ENCODE measurements at regions not wholly inside any gene's neighbourhood (a gene's known extent, or its start where the extent isn't known, plus 50 kb on each side); places are given as distances from the start of the nearest gene placed in this dataset.

DNA sequence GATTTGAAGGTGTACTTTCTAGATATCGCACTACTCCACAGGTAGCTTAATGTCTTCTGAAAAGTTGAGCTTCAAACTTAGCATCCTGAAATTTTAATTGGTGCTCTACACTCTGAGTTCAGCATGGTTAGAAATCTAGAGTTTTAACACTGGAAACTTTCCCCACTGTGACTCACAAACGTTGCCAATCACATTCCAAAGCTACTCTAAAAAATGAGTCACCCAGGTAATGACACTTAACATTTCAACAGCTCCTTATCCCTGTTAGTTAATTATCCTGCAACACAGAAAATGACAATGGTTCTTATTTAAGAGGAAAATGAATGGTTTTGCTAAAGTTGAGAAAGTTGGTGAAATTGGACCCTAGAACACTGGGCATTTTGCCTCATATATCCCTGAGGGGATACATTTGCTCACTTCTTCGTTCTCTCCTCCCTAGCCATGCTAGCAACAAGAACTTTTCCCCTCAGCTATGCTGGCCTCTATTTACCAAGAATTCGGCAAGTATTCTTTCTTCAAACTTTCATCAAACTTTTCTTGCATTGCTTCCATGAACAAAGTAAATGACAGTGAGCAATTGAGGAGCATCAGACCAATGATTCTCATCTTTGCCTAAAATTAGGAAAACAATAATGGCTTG lies 1024.1 kb upstream of the KLHL29 start:
- Mint-ChIP-seq H3K4me1 (no peaks in the 10 kb centered on the region), H3K27ac (no peak overlapping the region), H3K27me3 (no peaks in the 10 kb centered on the region), H3K9me3 (peaks cover 0 to 7% (median 0%) of the 10 kb centered on the region in 9 donors), H3K36me3 (no peaks in the 10 kb centered on the region), H3K4me3 (no peak overlapping the region)
- ATAC-seq: no peak
- DNase-seq: no peak
- POLR2A ChIA-PET: no interaction called here

DNA sequence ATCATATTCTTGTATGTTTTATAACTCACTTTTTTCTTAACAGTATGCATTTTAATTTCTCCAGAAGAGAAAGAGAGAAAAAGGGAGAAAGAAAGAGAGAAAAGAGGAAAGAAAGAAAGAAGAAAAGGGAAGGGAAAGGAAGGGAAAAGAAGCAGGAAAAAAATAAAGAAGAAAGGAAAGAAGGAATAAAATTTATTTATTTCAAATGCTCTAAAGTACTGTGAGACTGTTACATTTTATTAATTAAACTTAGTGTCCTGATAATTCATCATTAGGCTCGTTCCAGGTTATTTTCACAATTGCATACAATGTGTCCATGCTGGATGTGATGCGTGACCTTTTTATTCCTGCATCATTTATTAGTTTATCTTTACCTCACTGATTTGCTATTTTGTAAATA lies 1023.4 kb upstream of the KLHL29 start:
- H3K4me3 Mint-ChIP-seq: no peak overlapping the region
- H3K36me3 Mint-ChIP-seq: no peaks in the 10 kb centered on the region
- H3K9me3 Mint-ChIP-seq: peaks cover 0 to 7% (median 0%) of the 10 kb centered on the region in 9 donors
- DNase-seq (no peak), ATAC-seq (no peak)
- H3K27ac Mint-ChIP-seq: no peak overlapping the region
- no peaks in the 10 kb centered on the region for H3K27me3 Mint-ChIP-seq
- no peaks in the 10 kb centered on the region for H3K4me1 Mint-ChIP-seq
- POLR2A ChIA-PET: no interaction called here

DNA sequence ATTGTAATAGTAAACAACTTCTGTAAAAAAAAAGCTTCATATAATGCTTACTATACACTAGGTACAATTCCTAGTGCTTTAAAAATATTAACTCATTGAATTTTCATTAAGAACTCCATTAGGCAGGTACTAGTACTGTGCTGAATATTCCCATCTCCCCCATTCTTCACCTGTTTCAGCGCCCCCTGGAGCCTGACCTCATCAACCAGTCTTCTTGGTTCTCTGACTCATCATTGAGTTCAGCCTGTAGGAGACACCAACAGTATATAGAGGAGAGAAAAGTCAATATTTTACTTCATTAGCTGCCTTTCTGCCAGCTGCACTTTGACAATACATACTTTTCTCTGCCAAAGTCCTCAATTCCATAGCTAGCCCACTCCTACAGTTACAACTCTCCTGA lies 1009.9 kb upstream of the KLHL29 start:
- Mint-ChIP-seq H3K27me3 (no peaks in the 10 kb centered on the region), H3K4me1 (no peaks in the 10 kb centered on the region), H3K27ac (no peak overlapping the region), H3K36me3 (no peaks in the 10 kb centered on the region), H3K9me3 (peaks cover 0 to 18% (median 5%) of the 10 kb centered on the region in 9 donors), H3K4me3 (no peak overlapping the region)
- ATAC-seq: no peak
- POLR2A ChIA-PET: no interaction called here
- DNase-seq: no peak

DNA sequence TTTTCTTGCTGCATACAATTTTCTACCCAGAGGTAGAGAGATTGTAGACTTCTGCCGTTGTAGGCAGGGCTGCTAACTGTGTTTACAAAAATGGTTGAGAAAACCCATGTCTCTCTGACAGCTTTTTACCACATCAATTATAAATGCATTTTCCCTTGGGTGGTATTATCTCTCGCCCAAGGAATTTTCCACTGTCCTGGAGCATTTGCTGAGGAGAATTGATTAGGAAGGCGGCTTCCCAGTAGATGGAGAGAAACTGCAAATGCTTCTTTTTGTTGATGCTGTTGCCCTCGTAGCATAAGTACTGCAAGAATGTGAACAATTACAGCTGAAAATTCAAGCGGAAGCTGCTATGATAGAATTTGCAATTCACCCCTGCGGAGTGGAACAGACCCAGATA lies 1007.7 kb upstream of the KLHL29 start:
- Mint-ChIP-seq H3K27me3 (no peaks in the 10 kb centered on the region), H3K9me3 (peaks cover 0 to 20% (median 5%) of the 10 kb centered on the region in 9 donors), H3K4me3 (no peak overlapping the region), H3K4me1 (no peaks in the 10 kb centered on the region), H3K27ac (no peak overlapping the region), H3K36me3 (no peaks in the 10 kb centered on the region)
- ATAC-seq (no peak), DNase-seq (no peak)
- POLR2A ChIA-PET: no interaction called here

DNA sequence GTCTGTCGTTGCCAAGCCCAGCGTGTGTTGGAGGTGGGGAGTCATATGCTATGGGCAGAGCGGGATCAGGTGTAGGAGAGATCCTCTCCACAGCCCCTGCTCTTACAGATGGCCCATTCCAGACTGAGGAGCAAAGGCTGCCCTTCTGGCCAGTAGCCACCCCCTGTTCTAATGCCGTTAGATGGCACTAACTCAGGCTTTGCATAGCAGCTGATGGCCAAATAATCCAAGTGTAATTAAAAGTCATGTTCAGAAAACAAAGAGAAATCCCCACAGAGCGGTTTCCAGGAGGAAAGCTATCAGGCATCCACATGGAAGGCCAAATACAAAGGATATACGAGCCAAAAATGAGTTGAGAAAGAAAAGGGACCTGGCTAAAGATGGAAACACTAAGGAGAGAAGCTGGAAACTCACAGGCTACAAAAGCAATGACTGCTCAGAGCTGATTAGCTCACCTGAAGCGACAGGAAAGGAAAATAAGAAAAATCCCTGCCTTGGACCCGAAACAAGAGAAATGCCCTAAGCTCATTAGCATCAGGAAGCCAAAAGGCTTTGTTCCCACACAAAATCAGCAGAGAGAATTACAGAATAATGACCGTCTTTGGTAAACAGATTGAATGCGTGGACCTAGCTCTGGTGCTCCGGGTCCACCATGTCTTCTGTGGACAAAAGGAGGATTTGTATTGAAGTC lies 1002.4 kb upstream of the KLHL29 start:
- Mint-ChIP-seq H3K9me3 (peaks cover 0 to 12% (median 4%) of the 10 kb centered on the region in 9 donors), H3K27me3 (no peaks in the 10 kb centered on the region), H3K27ac (no peak overlapping the region), H3K36me3 (no peaks in the 10 kb centered on the region), H3K4me1 (no peaks in the 10 kb centered on the region), H3K4me3 (no peak overlapping the region)
- POLR2A ChIA-PET: no interaction called here
- DNase-seq (no peak), ATAC-seq (no peak)

DNA sequence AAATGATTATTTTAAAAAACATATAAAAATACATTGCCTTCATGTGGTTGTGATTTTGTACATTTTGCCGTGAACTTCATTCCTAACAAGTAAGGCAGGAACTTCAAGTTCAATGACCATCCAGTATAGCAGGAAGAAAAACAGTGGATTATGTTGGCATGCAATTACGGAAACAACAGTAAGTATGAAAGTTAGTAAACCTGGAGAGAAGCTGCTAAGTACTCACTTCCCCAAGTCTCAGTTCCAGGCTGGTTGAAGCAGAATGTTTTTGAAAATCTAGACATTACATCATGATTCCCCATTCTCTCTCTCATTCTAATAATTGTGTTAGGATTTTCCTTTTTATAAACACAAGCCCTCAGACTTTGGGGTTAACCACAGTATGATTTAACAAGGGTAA lies 987.1 kb upstream of the KLHL29 start:
- no peak for ATAC-seq
- no peaks in the 10 kb centered on the region for H3K4me1 Mint-ChIP-seq

DNA sequence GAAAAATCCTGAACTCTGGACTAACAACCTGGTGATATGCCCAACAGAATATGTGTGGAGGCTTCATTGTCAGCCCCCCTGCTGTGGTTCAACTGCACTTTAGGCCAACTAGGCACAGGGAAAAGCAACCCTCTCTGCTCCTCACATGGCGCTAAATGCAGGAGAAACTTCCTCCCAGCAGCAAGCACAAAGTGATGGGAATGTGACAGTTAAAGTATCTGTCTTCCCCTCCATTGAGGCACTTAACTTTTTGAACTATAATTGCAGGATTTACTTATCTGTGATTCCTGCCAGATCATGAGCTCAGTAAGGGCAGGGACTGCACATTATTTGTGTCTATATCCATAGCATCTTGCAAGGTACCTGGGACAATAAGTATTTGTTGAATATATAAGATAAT lies 981.2 kb upstream of the KLHL29 start:
- H3K4me3 Mint-ChIP-seq: no peak overlapping the region
- POLR2A ChIA-PET: no interaction called here
- ATAC-seq (no peak), DNase-seq (no peak)
- no peaks in the 10 kb centered on the region for H3K36me3 Mint-ChIP-seq
- peaks cover 0 to 4% (median 0%) of the 10 kb centered on the region in 5 donors for H3K27me3 Mint-ChIP-seq
- H3K4me1 Mint-ChIP-seq: no peaks in the 10 kb centered on the region
- no peak overlapping the region for H3K27ac Mint-ChIP-seq
- H3K9me3 Mint-ChIP-seq: peaks cover 0 to 26% (median 5%) of the 10 kb centered on the region in 9 donors

More for the DNA sequence above, 987.1 kb upstream of the KLHL29 start:
- POLR2A ChIA-PET: no interaction called here
- H3K27ac Mint-ChIP-seq: no peak overlapping the region
- H3K9me3 Mint-ChIP-seq: peaks cover 0 to 25% (median 0%) of the 10 kb centered on the region in 9 donors
- DNase-seq: no peak
- H3K27me3 Mint-ChIP-seq: peaks cover 0 to 4% (median 0%) of the 10 kb centered on the region in 5 donors
- H3K4me3 Mint-ChIP-seq: no peak overlapping the region
- H3K36me3 Mint-ChIP-seq: no peaks in the 10 kb centered on the region

DNA sequence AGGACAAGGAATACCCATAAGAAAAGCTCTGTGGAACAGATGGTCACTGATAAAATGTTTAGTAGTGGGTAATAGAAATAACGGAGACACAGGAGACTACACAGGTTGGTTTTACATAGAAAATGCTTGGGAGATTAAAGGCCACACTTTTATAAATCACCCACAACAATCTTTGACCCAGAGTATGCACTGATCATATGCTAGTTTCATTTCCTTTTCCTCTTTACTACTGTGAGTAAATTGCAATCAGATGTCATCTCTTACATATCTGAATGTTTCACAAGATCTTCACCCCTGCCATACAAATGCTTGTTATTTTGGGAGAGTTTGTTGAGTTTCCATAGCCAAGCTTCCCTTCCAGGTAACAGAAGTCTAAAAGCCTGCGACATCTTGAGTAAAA lies 978.4 kb upstream of the KLHL29 start:
- H3K4me1 Mint-ChIP-seq: no peaks in the 10 kb centered on the region
- H3K4me3 Mint-ChIP-seq: no peak overlapping the region
- peaks cover 0 to 23% (median 5%) of the 10 kb centered on the region in 9 donors for H3K9me3 Mint-ChIP-seq
- no peak overlapping the region for H3K27ac Mint-ChIP-seq
- ATAC-seq (no peak), DNase-seq (no peak)
- POLR2A ChIA-PET: no interaction called here
- H3K27me3 Mint-ChIP-seq: no peaks in the 10 kb centered on the region
- H3K36me3 Mint-ChIP-seq: no peaks in the 10 kb centered on the region

DNA sequence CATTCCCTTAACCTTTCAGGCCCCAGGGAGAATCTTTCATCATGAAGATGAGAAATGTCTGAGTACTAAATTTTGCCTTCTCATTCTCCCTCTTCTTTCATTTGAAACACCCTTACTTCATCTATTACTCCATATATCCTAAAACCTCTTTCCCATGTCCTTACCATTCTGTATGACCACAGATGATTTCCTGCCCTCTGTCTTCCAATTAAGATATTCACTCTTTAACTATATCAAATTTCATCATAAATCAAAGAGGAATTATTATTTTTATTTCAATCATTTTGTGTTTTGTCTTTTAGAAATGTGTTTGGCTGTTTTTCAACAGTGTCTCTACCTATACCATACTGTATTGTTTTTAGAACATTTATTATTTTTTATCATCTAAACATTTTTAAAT lies 964.9 kb upstream of the KLHL29 start:
- POLR2A ChIA-PET: no interaction called here
- DNase-seq: no peak
- Mint-ChIP-seq H3K9me3 (peaks cover 8 to 36% (median 18%) of the 10 kb centered on the region in 9 donors), H3K4me1 (no peaks in the 10 kb centered on the region), H3K4me3 (no peak overlapping the region), H3K27me3 (no peaks in the 10 kb centered on the region), H3K36me3 (peaks cover 0 to 5% (median 0%) of the 10 kb centered on the region in 3 donors), H3K27ac (no peak overlapping the region)
- no peak for ATAC-seq

DNA sequence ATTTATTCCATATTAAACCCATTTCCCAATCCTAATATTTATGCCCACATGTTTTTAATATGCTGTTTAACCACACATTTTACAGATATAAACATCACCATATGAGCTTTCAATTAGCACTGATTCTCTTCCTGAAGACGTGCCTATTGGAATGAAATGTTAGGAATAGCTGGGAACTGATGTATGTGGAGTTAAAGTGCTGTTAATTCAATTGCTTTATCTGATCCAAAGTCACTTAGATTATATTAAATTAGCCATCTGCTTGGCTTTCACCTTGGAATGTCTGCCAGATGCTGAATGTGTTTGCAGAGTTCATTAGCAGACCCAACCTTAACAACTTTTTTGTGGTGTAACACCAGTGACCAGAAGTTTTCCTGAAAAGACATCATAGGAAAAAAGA lies 942.9 kb upstream of the KLHL29 start:
- Mint-ChIP-seq H3K4me1 (no peaks in the 10 kb centered on the region), H3K9me3 (peaks cover 0 to 8% (median 2%) of the 10 kb centered on the region in 9 donors), H3K27me3 (no peaks in the 10 kb centered on the region), H3K36me3 (no peaks in the 10 kb centered on the region), H3K27ac (no peak overlapping the region), H3K4me3 (no peak overlapping the region)
- DNase-seq (no peak), ATAC-seq (no peak)
- POLR2A ChIA-PET: no interaction called here

DNA sequence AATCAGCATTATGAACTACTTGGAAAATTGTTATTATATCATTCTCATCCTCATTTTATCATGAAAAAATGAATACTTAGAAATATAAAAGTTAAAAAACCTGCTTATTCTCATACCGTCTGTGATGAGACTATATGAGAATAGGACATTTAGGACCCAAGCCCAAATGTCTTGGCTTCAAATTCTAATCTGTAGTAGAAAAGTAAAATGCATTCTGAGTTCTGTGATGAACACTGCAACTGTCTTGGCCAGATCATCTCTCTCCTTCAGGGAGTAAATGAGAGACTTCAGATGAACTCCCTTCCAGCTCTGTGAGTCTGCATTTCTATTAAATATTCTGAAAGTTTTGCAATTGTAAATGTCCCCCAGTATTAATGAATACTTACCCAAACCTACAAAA lies 940.7 kb upstream of the KLHL29 start:
- POLR2A ChIA-PET: no interaction called here
- ATAC-seq: no peak
- Mint-ChIP-seq H3K36me3 (no peaks in the 10 kb centered on the region), H3K27ac (no peak overlapping the region), H3K27me3 (no peaks in the 10 kb centered on the region), H3K4me3 (no peak overlapping the region), H3K4me1 (no peaks in the 10 kb centered on the region), H3K9me3 (peaks cover 0 to 22% (median 6%) of the 10 kb centered on the region in 9 donors)
- DNase-seq: no peak

DNA sequence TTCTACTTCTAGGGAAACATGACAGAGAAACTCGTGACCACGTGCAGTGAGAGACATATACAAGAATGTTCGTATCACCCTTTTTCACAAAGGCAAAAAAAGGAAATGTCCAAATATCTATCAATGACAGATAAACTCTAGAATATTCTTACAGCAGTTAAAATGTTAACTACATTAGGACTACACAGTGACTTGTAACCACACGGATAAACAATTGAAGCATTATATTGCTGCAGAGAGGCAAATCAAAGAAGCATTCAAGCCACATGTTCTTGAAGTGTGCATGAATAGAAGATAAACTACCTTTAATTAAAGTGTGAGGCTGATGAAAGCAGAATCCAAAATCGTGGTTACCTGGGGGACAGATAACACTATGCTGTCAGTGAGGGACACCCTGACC lies 935.3 kb upstream of the KLHL29 start:
- POLR2A ChIA-PET: no interaction called here
- DNase-seq: no peak
- Mint-ChIP-seq H3K36me3 (no peaks in the 10 kb centered on the region), H3K9me3 (peaks cover 0 to 34% (median 8%) of the 10 kb centered on the region in 9 donors), H3K27ac (no peak overlapping the region), H3K4me3 (no peak overlapping the region), H3K27me3 (no peaks in the 10 kb centered on the region), H3K4me1 (no peaks in the 10 kb centered on the region)
- no peak for ATAC-seq

DNA sequence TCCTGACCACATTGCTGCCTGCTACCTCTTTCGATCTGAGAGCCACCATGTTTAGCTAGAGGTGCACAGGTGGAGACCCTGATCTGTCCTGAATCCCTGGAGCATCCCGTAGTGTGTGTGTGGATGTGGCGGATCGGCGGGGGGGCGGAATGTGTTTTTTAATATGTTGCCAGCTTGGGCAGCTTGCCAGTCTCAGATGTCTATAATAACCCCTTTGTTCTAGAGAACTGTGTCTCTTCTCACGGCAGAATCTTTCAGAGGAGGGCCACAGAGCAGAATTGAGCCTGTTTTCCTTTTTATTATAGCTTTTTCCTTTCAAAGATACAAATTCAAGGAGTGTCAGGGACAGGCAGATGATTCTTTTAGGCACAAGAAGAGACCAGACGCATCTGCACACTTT lies 934.1 kb upstream of the KLHL29 start:
- Mint-ChIP-seq H3K27ac (no peak overlapping the region), H3K9me3 (peaks cover 0 to 34% (median 8%) of the 10 kb centered on the region in 9 donors), H3K27me3 (no peaks in the 10 kb centered on the region), H3K4me3 (no peak overlapping the region), H3K36me3 (no peaks in the 10 kb centered on the region), H3K4me1 (no peaks in the 10 kb centered on the region)
- POLR2A ChIA-PET: no interaction called here
- ATAC-seq: no peak
- no peak for DNase-seq
